C4-2B (cell line): ENCODE measurements at regions not wholly inside any gene's neighbourhood (a gene's known extent, or its start where the extent isn't known, plus 50 kb on each side); places are given as distances from the start of the nearest gene placed in this dataset.
"Not testable (repeated sequence)": the region's sequence is repeated elsewhere in the genome, so short reads cannot be mapped to it uniquely, and the experiment has no call there.

Source experiments
- H3K27ac ChIP-seq: fragments of 450-650 bp; 2 replicates; pipeline ENCODE4 v1.5.1; 2017
- CTCF ChIP-seq: fragments of 450-650 bp; conservative IDR thresholded peaks from 2 replicates; pipeline ENCODE4 v1.5.1; 2017; ENCODE audit warnings: mild to moderate bottlenecking
- ZFX ChIP-seq: fragments of 450-650 bp; IDR thresholded peaks from 2 replicates; pipeline ENCODE4 v1.6.1; 2017

DNA sequence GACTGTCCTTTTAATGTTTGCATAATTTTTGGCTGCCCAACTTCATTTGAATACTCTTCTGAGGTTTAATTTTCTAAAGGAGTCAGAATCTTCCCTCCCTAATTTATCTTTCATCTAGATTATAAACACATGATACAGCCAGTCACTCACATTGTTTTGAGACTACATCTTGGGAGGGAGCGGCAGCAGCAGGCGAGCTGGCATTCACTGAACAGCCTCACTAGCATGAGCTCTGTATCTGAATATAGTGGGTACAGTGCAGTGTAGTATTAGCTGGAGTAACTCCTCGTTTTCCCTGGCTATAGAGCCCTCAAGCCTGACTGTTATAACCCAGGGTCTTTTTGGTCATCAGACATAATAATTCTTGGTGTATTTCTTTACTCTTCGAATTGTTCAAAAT, 969.2 kb upstream of the COX7C start:
- no peak overlapping the region for H3K27ac ChIP-seq

GRCh38 chr5:85651731-85652130, 966.0 kb upstream of the COX7C start:
- TF ChIP-seq ZFX (no peak), CTCF (no peak)

More for the DNA sequence above, 969.2 kb upstream of the COX7C start:
- no peak for TF ChIP-seq ZFX
- TF ChIP-seq CTCF: no peak

GRCh38 chr5:85654144-85654543, 963.6 kb upstream of the COX7C start:
- not testable (repeated sequence) for H3K27ac ChIP-seq

More at GRCh38 chr5:85651731-85652130, 966.0 kb upstream of the COX7C start:
- no peak overlapping the region for H3K27ac ChIP-seq

- H3K27ac ChIP-seq: no peak overlapping the region
- TF ChIP-seq CTCF (no peak), ZFX (no peak)
Observed at GRCh38 chr5:85656050-85656449, 961.7 kb upstream of the COX7C start.

DNA sequence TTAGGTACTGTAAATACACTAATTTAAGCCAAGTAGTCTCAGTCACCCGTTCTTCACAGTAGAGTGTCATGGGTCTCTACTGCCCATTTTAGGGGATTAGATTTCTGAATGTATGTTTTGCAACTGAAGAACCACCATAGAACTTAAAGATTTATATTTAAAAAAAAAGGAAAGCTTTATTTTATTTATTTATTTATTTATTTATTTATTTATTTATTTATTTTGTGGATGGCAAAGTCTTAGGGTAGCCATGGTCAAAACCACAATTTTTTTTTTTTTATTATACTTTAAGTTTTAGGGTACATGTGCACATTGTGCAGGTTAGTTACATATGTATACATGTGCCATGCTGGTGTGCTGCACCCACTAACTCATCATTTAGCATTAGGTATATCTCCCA, 960.4 kb upstream of the COX7C start:
- not testable (repeated sequence) for H3K27ac ChIP-seq

GRCh38 chr5:85662969-85663707, 954.6 kb upstream of the COX7C start:
- H3K27ac ChIP-seq: peak overlapping the region; percentile 95

DNA sequence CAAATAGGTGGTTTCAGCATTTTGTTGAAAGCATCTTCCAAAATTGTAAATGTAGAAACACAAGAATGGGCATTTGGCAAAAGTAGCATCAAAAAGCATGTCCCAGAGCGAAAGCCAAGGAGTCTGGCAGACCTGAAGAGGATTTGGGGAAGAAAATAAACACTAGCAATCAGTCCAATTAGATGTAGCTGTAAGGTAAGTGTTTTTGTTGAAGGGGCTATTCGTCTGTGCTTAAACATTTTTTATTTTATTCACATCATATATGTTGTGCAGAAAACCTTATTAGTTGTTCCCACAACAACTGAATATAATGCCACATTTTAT, 954.1 kb upstream of the COX7C start:
- TF ChIP-seq CTCF: no peak
- no peak for TF ChIP-seq ZFX
- H3K27ac ChIP-seq: peak overlapping the region; percentile 95

DNA sequence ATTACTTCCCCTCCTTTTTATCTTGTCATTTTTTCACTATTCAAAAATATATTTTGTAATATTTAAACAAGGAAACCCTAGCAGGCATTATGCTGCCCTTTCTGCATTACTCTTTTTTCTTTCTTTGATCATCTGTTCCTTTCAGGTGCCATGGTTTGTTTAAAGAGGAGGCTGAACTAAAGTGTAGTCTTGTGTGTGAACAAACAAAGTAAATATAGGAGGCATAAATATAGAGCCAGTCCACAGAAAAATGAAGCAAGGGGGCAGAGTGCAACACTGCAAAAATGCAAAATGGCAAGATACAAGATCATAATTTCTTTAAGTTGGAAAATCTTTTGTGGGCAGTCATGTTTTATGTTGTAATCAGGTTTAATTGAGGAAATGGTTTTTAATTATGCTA, 947.3 kb upstream of the COX7C start:
- H3K27ac ChIP-seq: no peak overlapping the region
- no peak for TF ChIP-seq CTCF
- no peak for TF ChIP-seq ZFX

- no peak for TF ChIP-seq CTCF
- TF ChIP-seq ZFX: no peak
- no peak overlapping the region for H3K27ac ChIP-seq
Observed at GRCh38 chr5:85671223-85671970, 946.3 kb upstream of the COX7C start.
